GM10266 (cell line): ENCODE measurements at regions not wholly inside any gene's neighbourhood (a gene's known extent, or its start where the extent isn't known, plus 50 kb on each side); places are given as distances from the start of the nearest gene placed in this dataset.

Source experiments
- DNase-seq: peaks from one replicate; pipeline ENCODE4 v3.0.0; 2012; ENCODE audit errors: extremely low spot score
- CTCF ChIP-seq: IDR thresholded peaks from 2 replicates; pipeline ENCODE4 v1.5.1; 2012; ENCODE audit warnings: mild to moderate bottlenecking, low read depth; ENCODE audit not compliant: control insufficient read depth, insufficient read depth; ENCODE audit errors: missing control alignments

DNA sequence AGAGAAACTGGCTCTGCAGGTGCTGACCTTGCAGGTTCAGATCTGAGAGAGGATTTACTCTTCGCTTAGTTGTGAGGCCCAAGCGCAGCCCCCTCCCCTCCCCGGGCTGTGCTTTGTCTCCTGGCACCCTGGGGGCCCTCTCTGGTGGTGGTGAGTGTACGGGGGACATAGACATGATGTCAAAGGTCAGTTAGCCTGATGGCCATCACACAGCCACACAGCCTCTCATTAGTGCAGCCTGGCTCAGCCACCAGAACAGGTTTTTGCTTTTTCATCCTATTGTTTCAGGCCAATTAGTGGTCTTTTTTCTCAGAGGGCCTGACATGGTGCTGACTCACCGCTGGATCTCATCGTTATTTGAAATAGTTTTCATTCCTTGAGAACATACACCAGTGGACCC lies 437.9 kb downstream of the AACS start:
- no peak for TF ChIP-seq CTCF

GRCh38 chr12:125509195-125509594 lies 444.0 kb downstream of the AACS start:
- no peak for TF ChIP-seq CTCF
- no peak for DNase-seq

More for the DNA sequence above, 437.9 kb downstream of the AACS start:
- no peak for DNase-seq

- no peak for DNase-seq
Measured at GRCh38 chr12:125512541-125513298, 447.5 kb downstream of the AACS start.

DNA sequence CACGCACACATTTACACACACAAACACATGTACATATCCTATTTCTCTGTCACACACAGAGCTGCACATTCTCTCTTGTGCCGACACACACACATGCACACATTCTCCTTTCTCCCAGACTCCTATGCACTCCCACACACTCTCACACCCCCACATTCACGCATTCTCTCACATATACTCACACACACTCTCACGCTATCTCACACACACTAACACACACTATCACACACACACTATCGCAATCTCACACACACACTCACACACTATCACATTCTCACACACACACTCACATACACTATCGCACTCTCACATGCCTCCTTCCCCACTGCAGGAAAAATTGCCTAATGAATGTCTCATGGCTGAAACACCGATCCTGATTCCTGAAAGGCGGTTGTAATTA lies 450.7 kb downstream of the AACS start:
- DNase-seq = no peak
- TF ChIP-seq CTCF = no peak

More at GRCh38 chr12:125512541-125513298, 447.5 kb downstream of the AACS start:
- no peak for TF ChIP-seq CTCF

GRCh38 chr12:125518074-125518473 lies 452.8 kb downstream of the AACS start:
- no peak for DNase-seq
- no peak for TF ChIP-seq CTCF

DNA sequence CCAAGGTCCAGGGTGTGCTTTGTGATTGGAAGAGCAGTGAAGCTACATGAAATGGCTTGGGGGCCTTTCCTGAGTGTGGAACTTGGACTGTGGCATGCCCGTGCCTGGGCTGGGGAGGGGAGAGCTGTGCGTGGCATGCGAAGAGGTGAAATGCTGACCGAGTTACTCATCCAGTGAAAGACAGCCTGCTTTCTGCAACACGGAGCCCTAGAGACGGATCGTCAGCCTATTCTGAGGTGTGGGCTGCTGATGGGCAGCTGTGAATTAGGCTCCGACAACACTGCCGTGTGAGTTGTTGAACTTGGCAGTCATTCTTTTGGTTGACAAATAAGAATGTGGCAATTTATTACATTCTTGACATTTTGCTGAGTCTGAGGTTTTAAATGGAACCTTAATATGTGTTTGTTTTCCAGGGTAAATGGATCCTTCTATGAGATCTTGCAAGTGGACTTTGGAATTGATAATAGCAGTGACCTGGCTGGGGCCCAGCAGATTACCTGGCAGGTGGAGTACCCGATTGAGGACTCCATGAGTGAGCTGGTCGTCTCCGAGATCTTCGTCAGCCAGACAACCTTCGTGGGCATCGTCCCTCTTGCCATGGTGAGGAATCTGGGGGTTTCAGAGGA lies 453.9 kb downstream of the AACS start:
- TF ChIP-seq CTCF = no peak
- no peak for DNase-seq

GRCh38 chr12:125525879-125526278 lies 460.6 kb downstream of the AACS start:
- TF ChIP-seq CTCF = no peak
- no peak for DNase-seq
